GM21423 (cell line): ENCODE measurements at regions not wholly inside any gene's neighbourhood (a gene's known extent, or its start where the extent isn't known, plus 50 kb on each side); places are given as distances from the start of the nearest gene placed in this dataset.
"Not testable (repeated sequence)": the region's sequence is repeated elsewhere in the genome, so short reads cannot be mapped to it uniquely, and the experiment has no call there.

ENCODE experiments used
- ATAC-seq: cut with Tn5 transposase; IDR thresholded peaks from one replicate; pipeline ENCODE4 v1.9.1; 2021; ENCODE audit warnings: mild to moderate bottlenecking, moderate library complexity; ENCODE audit not compliant: unreplicated experiment

GRCh38 chr7:131803816-131804215, 247.4 kb upstream of the PODXL start:
- no peak for ATAC-seq

GRCh38 chr7:131802195-131802864, 245.9 kb upstream of the PODXL start:
- no peak for ATAC-seq

GRCh38 chr7:131800531-131800930, 244.1 kb upstream of the PODXL start:
- ATAC-seq, result no peak

GRCh38 chr7:131800008-131800407, 243.6 kb upstream of the PODXL start:
- ATAC-seq, result no peak

- no peak for ATAC-seq
Observed at GRCh38 chr7:131797841-131798240, 241.4 kb upstream of the PODXL start.

GRCh38 chr7:131795400-131795799, 239.0 kb upstream of the PODXL start:
- ATAC-seq, result no peak

- ATAC-seq, result no peak
Observed at GRCh38 chr7:131792311-131792710, 235.9 kb upstream of the PODXL start.

- no peak for ATAC-seq
Observed at GRCh38 chr7:131787101-131787500, 230.7 kb upstream of the PODXL start.

GRCh38 chr7:131786204-131786603, 229.8 kb upstream of the PODXL start:
- ATAC-seq, result no peak

GRCh38 chr7:131778601-131779000, 222.2 kb upstream of the PODXL start:
- no peak for ATAC-seq

GRCh38 chr7:131774419-131775220, 218.2 kb upstream of the PODXL start:
- ATAC-seq, result no peak

- ATAC-seq, result no peak
Observed at GRCh38 chr7:131773413-131773812, 217.0 kb upstream of the PODXL start.

- ATAC-seq, result no peak
Observed at GRCh38 chr7:131769241-131769640, 212.8 kb upstream of the PODXL start.

- ATAC-seq, result no peak
Observed at GRCh38 chr7:131767591-131767990, 211.2 kb upstream of the PODXL start.

- ATAC-seq, result no peak
Observed at GRCh38 chr7:131765575-131765974, 209.1 kb upstream of the PODXL start.

GRCh38 chr7:131764143-131764775, 207.8 kb upstream of the PODXL start:
- ATAC-seq, result no peak

GRCh38 chr7:131762753-131763152, 206.3 kb upstream of the PODXL start:
- ATAC-seq, result no peak

GRCh38 chr7:131755801-131756200, 199.4 kb upstream of the PODXL start:
- ATAC-seq, result not testable (repeated sequence)

- ATAC-seq, result no peak
Observed at GRCh38 chr7:131753620-131754222, 197.3 kb upstream of the PODXL start.

GRCh38 chr7:131747658-131748232, 191.3 kb upstream of the PODXL start:
- ATAC-seq, result no peak
